Inflammatory macrophage (primary cell): ENCODE measurements at regions not wholly inside any gene's neighbourhood (a gene's known extent, or its start where the extent isn't known, plus 50 kb on each side); places are given as distances from the start of the nearest gene placed in this dataset.
A peak's percentile ranks its signal among the peaks of the same experiment; 100 is the strongest.
"Not testable (repeated sequence)": the region's sequence is repeated elsewhere in the genome, so short reads cannot be mapped to it uniquely, and the experiment has no call there.

Experiments used
- DNase-seq, 2 donors: peaks; one replicate each; pipeline ENCODE4 v3.0.0-alpha.2; 2020 to 2022

- DNase-seq = peak in 1 of 2 donors; percentile 17
Observed at GRCh38 chr3:81829272-81829671, 67.8 kb upstream of the GBE1 start.

GRCh38 chr3:81823882-81824395 is 62.5 kb upstream of the GBE1 start:
- peak; percentile 88 for DNase-seq

GRCh38 chr3:81823086-81823485 is 61.6 kb upstream of the GBE1 start:
- DNase-seq = no peak

- DNase-seq = no peak
Observed at GRCh38 chr3:81816473-81817250, 55.2 kb upstream of the GBE1 start.

GRCh38 chr3:81812098-81812497 is 50.7 kb upstream of the GBE1 start:
- not testable (repeated sequence) for DNase-seq
